ENCODE measurements at regions not wholly inside any gene's neighbourhood (a gene's known extent, or its start where the extent isn't known, plus 50 kb on each side); places are given as distances from the start of the nearest gene placed in this dataset.

- no peak overlapping the region for H3K4me3 ChIP-seq (ENCODE audit: low read depth, low read length)
- no peak for DNase-seq (ENCODE audit: low read depth)
- no peak for TF ChIP-seq CTCF (IDR thresholded peaks at IDR 0.05; ENCODE audit: control insufficient read depth, extremely low read depth, insufficient read depth)
Observed at GRCh38 chr4:136056748-136057147, 1475.5 kb downstream of the PCDH18 start.

GRCh38 chr4:136055360-136055759 lies 1476.9 kb downstream of the PCDH18 start:
- TF ChIP-seq CTCF (IDR thresholded peaks at IDR 0.05; ENCODE audit: control insufficient read depth, extremely low read depth, insufficient read depth), result no peak
- H3K4me3 ChIP-seq (ENCODE audit: low read depth, low read length), result no peak overlapping the region

GRCh38 chr4:136036744-136037143 lies 1495.5 kb downstream of the PCDH18 start:
- no peak for TF ChIP-seq CTCF (IDR thresholded peaks at IDR 0.05; ENCODE audit: control insufficient read depth, extremely low read depth, insufficient read depth)
- DNase-seq (ENCODE audit: low read depth), result no peak
- H3K4me3 ChIP-seq (ENCODE audit: low read depth, low read length), result no peak overlapping the region

More at GRCh38 chr4:136055360-136055759, 1476.9 kb downstream of the PCDH18 start:
- no peak for DNase-seq (ENCODE audit: low read depth)

- DNase-seq (ENCODE audit: low read depth), result peak; percentile 4
Observed at GRCh38 chr4:136032391-136032790, 1499.9 kb downstream of the PCDH18 start.

GRCh38 chr4:136025540-136025939 lies 1506.8 kb downstream of the PCDH18 start:
- no peak for DNase-seq (ENCODE audit: low read depth)
- no peak overlapping the region for H3K4me3 ChIP-seq (ENCODE audit: low read depth, low read length)
- no peak for TF ChIP-seq CTCF (IDR thresholded peaks at IDR 0.05; ENCODE audit: control insufficient read depth, extremely low read depth, insufficient read depth)

More at GRCh38 chr4:136032391-136032790, 1499.9 kb downstream of the PCDH18 start:
- H3K4me3 ChIP-seq (ENCODE audit: low read depth, low read length), result no peak overlapping the region
- no peak for TF ChIP-seq CTCF (IDR thresholded peaks at IDR 0.05; ENCODE audit: control insufficient read depth, extremely low read depth, insufficient read depth)

GRCh38 chr4:136017556-136017955 lies 1514.7 kb downstream of the PCDH18 start:
- no peak for TF ChIP-seq CTCF (IDR thresholded peaks at IDR 0.05; ENCODE audit: control insufficient read depth, extremely low read depth, insufficient read depth)
- DNase-seq (ENCODE audit: low read depth), result no peak
- no peak overlapping the region for H3K4me3 ChIP-seq (ENCODE audit: low read depth, low read length)

GRCh38 chr4:136012220-136012619 lies 1520.1 kb downstream of the PCDH18 start:
- H3K4me3 ChIP-seq (ENCODE audit: low read depth, low read length), result no peak overlapping the region
- DNase-seq (ENCODE audit: low read depth), result no peak
- no peak for TF ChIP-seq CTCF (IDR thresholded peaks at IDR 0.05; ENCODE audit: control insufficient read depth, extremely low read depth, insufficient read depth)

All from LNCaP clone FGC (cell line).